HG03571 (cell line): ENCODE measurements at regions not wholly inside any gene's neighbourhood (a gene's known extent, or its start where the extent isn't known, plus 50 kb on each side); places are given as distances from the start of the nearest gene placed in this dataset.

Experiments
- ATAC-seq: cut with Tn5 transposase; IDR thresholded peaks from one replicate; pipeline ENCODE4 v1.9.1; 2021; ENCODE audit not compliant: unreplicated experiment

DNA sequence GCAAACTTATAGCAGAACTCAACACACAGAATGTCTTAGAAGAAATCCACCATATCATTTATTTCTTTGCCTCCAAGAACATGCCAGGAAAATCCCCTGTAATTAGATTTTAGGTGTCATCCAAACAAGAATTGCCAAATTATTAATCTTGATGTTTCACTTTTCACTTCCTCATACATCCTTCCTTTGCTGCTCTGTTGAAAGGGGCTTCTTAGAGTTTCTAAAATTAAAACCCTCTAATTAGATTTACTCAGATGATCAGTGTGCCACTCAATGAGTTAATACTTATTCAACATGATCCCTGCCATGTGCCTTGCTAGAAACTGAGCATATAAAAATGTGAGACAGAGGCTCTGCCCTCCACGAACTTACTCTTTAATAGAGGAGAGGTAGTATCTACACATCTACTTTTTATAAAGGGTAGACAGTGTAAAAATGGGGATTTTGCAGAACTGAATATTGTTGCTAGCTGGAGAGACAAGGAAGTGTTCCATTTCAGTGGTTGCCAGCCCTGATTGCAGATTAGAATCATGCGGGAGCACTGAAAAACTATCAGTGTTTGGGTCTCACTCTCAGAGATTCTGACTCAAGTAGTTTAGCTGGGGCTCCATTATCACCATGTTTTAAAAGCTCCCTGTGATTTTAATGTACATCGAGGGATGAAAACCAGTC, 498.4 kb downstream of the TLE4 start:
- ATAC-seq, result no peak

DNA sequence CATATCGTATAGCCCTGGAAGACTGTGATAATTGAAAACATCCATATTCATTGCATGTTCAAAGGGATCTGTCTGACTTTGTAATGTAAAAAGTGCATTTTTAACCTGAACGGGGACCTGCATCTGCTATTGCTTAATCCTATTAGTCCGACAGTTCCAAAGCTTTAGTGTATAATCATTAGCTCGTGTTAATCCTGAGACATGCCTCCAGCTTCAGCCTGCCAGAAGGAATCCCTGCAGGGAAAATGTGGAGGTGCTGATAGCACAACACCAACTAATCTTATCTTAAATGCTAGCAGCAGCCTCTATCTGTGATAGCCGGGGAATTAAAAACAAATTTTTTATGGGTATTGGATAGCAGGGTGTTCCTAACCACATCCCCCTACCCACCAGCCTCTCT, 495.2 kb downstream of the TLE4 start:
- no peak for ATAC-seq

- no peak for ATAC-seq
These were observed 490.8 kb downstream of the TLE4 start for GRCh38 chr9:80062567-80062966.

DNA sequence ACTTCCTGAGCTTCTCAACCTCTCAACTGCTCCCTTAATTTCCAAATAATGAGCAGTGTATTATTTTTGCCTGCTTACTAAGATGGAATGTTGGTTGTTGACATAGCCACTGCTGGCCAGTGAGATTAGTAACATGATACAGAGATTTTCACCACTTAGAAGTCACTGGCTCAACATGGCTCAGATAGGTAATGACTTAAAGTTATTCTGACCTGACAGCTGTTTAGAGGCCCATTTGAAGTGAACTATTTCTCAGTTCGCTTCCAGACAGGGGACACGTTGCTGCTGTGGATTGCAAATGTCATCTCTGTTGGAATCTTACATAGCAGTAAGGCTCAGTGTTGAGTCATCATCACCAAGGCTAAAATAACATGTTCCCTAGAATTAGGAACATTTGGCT, 490.2 kb downstream of the TLE4 start:
- ATAC-seq, result no peak

- ATAC-seq, result no peak
These were observed 489.3 kb downstream of the TLE4 start for GRCh38 chr9:80061096-80061495.

GRCh38 chr9:80059979-80060378, 488.2 kb downstream of the TLE4 start:
- no peak for ATAC-seq

GRCh38 chr9:80059191-80059590, 487.4 kb downstream of the TLE4 start:
- ATAC-seq, result no peak

- no peak for ATAC-seq
These were observed 481.1 kb downstream of the TLE4 start for GRCh38 chr9:80052830-80053229.

GRCh38 chr9:80049096-80049782, 477.5 kb downstream of the TLE4 start:
- no peak for ATAC-seq

GRCh38 chr9:80046481-80046880, 474.7 kb downstream of the TLE4 start:
- ATAC-seq, result no peak

- ATAC-seq, result no peak
These were observed 470.1 kb downstream of the TLE4 start for GRCh38 chr9:80041821-80042220.

DNA sequence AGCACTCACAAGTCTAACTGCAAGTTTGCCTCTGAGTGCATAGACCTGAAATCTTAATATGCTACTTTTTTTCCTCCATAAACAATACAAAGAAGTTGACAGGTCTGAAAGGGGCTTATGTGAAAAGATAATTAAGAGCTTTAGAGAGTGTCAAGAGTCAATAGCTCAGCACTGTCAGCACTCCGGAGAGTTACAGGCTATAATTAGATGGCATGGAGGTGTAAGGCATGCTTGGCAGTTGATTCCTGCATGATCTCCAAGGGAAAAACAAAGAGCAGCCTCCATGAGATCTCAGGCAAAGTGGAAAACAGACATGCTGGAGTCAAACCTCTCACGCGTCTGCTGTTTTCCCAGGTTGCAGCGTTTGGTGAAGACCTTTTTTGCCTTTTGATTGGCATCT, 468.7 kb downstream of the TLE4 start:
- no peak for ATAC-seq

DNA sequence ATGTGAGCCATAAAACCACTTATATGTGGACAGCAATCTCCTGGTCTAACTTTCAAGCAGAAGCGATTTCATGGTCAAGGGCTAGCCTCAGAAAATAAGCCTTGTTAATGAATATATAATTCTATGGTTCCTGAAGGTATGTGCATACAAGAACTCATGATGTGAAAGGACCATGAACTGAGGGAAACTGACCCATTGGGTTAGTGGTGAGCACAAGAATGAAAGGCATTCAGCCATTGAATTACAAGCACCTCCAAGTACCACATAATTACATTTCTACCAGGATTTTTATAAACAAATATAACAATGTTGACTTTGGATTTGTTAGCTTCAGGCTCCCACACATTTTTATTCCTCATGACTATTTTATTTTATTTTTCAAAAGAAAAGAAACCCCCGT, 459.0 kb downstream of the TLE4 start:
- ATAC-seq, result no peak

GRCh38 chr9:80028501-80028900, 456.7 kb downstream of the TLE4 start:
- no peak for ATAC-seq

DNA sequence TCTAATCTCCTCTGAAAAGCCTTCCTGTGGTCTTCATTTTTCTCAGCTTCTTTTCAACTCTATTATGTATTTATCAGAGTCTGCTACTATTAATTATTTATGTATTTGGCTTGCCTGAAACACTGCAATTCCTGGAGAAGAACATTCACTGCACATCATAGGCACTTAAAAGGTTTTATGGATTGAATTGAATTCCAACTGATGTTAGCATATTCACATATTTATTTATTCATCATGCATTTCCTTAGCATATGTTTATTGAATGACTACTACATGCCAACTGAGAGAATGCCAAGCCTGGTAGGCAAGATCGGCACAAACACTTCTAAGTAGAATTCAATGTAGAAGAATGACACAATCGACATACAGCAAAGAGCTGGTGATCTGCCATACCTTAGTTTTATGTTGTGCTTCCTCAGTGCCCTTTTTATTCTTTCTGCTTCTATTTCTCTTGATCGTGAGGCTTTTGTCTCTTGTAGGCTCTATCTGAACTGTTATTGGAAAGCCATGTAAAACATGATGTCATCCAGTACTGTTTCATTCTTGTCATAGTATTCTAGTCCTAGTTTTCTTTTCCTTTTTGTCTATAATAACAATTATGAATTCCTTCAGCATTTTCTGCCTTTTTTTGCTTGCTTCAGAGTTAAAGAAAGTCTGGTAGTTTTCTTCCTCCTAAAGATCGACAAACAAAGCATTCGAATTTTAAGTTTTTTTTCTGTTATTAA, 454.2 kb downstream of the TLE4 start:
- ATAC-seq, result no peak

DNA sequence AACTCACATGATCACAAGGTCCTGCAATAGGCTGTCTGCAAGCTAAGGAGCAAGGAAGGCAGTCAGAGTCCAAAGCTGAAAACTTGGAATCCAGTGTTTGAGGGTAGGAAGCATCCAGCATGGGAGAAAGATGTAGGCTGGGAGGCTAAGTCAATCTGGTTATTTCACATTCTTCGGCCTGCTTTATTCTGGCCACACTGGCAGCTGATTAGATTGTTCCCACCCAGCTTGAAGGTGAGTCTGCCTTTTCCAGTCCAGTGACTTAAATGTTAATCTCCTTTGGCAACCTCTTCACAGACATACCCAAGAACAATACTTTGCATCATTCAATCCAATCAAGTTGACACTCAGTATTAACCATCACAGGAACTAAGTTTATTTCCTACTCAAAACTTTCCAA, 453.4 kb downstream of the TLE4 start:
- ATAC-seq, result no peak

DNA sequence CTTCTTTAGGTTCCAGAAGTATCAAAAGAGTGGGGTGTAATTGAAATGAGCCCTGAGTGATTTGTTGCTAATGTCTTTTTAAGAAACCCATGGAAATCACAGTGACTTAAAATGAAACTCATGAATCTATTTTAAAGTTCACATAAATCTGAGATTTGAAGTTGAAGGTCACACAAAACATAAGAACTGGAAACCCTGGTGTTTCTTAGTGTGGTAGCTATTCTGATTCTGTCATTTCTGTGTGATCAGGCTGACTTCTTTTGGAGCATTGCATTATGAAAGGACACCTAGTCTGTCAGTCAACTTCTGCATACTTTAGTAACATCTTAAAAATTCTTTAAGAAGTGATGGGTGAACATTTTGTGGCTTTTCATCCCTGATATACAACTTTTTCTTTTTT, 448.8 kb downstream of the TLE4 start:
- ATAC-seq, result no peak

- no peak for ATAC-seq
These were observed 448.3 kb downstream of the TLE4 start for GRCh38 chr9:80020056-80020455.

DNA sequence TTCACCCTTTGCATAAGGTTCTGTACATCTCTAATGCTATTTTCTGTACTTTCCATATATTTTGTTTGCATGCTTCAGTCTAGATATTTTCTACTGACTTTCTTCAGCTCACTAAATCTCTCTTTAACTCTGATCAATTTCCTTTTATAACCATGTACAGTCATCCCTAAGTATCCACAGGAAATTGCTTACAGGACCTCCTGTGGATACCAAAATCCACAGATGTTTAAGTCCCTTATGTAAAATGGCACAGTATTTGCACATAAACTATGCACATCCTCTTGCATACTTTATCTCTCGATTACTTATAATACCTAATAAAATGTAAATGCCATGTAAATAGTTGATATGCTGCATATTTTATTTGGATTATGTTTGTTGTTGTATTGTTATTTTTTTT, 442.1 kb downstream of the TLE4 start:
- ATAC-seq, result no peak

DNA sequence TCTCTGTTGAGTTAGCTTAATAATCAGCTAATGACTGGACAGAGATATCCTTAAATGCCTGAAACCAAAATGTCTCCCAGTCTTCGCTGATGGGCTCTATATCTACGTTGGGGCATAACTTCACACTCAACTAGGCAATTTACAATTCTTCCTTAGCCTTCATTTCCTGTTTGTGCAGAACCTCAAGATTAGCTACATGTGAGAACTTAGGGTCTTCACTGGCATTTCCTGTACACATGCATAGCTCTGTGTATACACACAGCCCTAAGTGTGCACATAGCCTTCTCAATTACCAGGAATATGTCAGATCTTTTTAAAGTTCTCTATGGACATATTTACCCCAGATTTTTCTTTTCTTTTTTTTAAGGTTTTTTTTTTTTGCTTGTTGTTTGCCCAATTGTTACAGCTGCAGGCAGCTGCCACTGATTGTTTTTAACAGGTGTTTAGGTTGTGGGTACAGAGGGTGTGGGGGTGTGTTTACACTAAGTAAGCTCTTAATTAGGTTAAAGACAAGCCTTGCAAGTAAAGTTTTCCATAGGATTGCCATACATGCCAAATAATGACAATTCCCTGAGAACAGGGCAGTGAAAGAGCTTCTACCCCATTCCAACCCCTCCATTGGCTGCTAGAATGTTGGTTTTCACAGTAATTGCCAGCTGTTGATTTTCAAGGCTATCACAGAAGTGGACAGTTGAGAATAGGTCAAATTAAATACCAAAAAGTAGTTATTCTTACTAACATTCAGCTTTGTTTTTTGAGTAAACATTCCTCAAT, 441.0 kb downstream of the TLE4 start:
- no peak for ATAC-seq

DNA sequence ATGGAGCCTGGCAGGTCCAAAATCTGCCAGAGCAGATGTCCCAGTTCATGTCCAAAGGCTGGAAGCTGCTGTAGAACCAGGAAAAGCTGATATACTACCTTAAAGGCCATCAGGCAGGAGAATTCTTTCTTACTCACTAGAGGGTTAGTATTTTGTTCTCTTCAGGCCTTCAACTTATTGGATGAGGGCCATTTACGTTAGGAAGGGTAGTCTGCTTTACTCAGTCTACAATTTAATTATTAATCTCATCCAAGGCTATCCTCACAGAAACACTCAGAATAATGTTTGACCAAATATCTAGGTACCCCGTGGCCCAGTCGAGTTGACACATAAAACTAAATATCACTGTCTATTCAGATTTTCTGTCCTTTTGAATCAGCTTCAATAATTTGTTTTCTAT, 437.4 kb downstream of the TLE4 start:
- ATAC-seq, result no peak

GRCh38 chr9:80004714-80005113, 432.9 kb downstream of the TLE4 start:
- ATAC-seq, result no peak
